HCT116 (cell line): ENCODE measurements at regions not wholly inside any gene's neighbourhood (a gene's known extent, or its start where the extent isn't known, plus 50 kb on each side); places are given as distances from the start of the nearest gene placed in this dataset.

ENCODE experiments used
- ATAC-seq: fragments of 200-7000 bp; cut with Tn5 transposase; 2 replicates; pipeline ENCODE4 v1.9.1; 2020; ENCODE audit warnings: mild to moderate bottlenecking, moderate library complexity
- BruUV-seq: library from RNA; stranded (reverse); fragments of 400-500 nt; replicated peaks from 2 replicates; lab custom pipeline; 2021; lab: Mats Ljungman, UMichigan
- CTCF ChIA-PET: fragments of 300-600 bp; sonication (Branson Sonifier 250); formaldehyde crosslinking; loops from one replicate; lab custom pipeline; 2021; ENCODE audit warnings: antibody characterized with exemption; lab: Charles Lee
- POLR2A ChIA-PET: fragments of 300-600, 350-600 bp; sonication (Branson Sonifier 250); formaldehyde crosslinking; loops from one replicate; lab custom pipeline; 2021; ENCODE audit warnings: antibody characterized with exemption; lab: Charles Lee
- RAD21 ChIA-PET, 2 experiments: fragments of 300-600 bp; sonication (Branson Sonifier 250); formaldehyde crosslinking; loops; one replicate each; lab custom pipeline; 2023; ENCODE audit warnings: low total read pairs in 2 of 2; ENCODE audit not compliant: uncharacterized antibody in 2 of 2, unreplicated experiment in 2 of 2, low non-redundant PET in 1 of 2; lab: Charles Lee
- DNase-seq: peaks from one replicate; pipeline ENCODE4 v3.0.0-alpha.2; 2010; ENCODE audit warnings: low read depth, low spot score
- H2AFZ ChIP-seq: fragments of 200-600 bp; shearing (Covaris generic), sonication (generic); 2 replicates; pipeline ENCODE4 v1.6.1; 2017; ENCODE audit warnings: low read depth, mixed run types, mixed read lengths, antibody characterized with exemption, low read length; ENCODE audit not compliant: poor library complexity, severe bottlenecking
- H3K27ac ChIP-seq: 2 replicates; pipeline ENCODE4 v1.5.1; 2012; ENCODE audit warnings: low read depth, low read length
- H3K27me3 ChIP-seq: fragments of 200-600 bp; sonication (generic); 2 replicates; pipeline ENCODE4 v1.6.1; 2016; ENCODE audit warnings: mixed run types, low read length, mixed read lengths; ENCODE audit not compliant: insufficient read depth
- H3K36me3 ChIP-seq, 2 experiments: fragments of 200-500 bp in 1 of 2; fragments of 200-600 bp in 1 of 2; sonication (Bioruptor generic) in 1 of 2; sonication (generic) in 1 of 2; 2 replicates each; pipeline versions ENCODE4 v1.5.1 to v1.6.1; 2014 to 2016; ENCODE audit warnings: low read length in 2 of 2, inconsistent platforms in 1 of 2, mixed read lengths in 1 of 2, mixed run types in 1 of 2; ENCODE audit not compliant: insufficient read depth in 2 of 2, control insufficient read depth in 1 of 2
- H3K4me1 ChIP-seq, 2 experiments: fragments of 200-600 bp in 1 of 2; sonication (generic) in 1 of 2; 2 replicates each; pipeline versions ENCODE4 v1.5.1 to v1.6.1; 2012 to 2017; ENCODE audit warnings: low read length in 2 of 2, inconsistent platforms in 1 of 2, mild to moderate bottlenecking in 1 of 2, mixed read lengths in 1 of 2, mixed run types in 1 of 2, moderate library complexity in 1 of 2; ENCODE audit not compliant: insufficient read depth in 2 of 2, control insufficient read depth in 1 of 2
- H3K4me2 ChIP-seq: fragments of 200-600 bp; sonication (generic); 2 replicates; pipeline ENCODE4 v1.6.1; 2017; ENCODE audit warnings: mixed run types, low read length, mixed read lengths
- H3K4me3 ChIP-seq, 2 experiments: fragments of 200-600 bp in 1 of 2; sonication (generic) in 1 of 2; replicated peaks in 1 of 2; 2 replicates each; pipeline ENCODE4 v1.5.1; 2011 to 2016; ENCODE audit warnings: low read length in 2 of 2, control low read depth in 1 of 2, low read depth in 1 of 2, mild to moderate bottlenecking in 1 of 2, mixed read lengths in 1 of 2, mixed run types in 1 of 2
- H3K79me2 ChIP-seq: fragments of 200-600 bp; sonication (generic); 2 replicates; pipeline ENCODE4 v1.6.1; 2017; ENCODE audit warnings: mild to moderate bottlenecking, mixed run types, low read length, moderate library complexity, mixed read lengths; ENCODE audit not compliant: insufficient read depth
- H3K9ac ChIP-seq: fragments of 200-600 bp; sonication (generic); 2 replicates; pipeline ENCODE4 v1.6.1; 2016; ENCODE audit warnings: low read length, mixed read lengths
- H3K9me2 ChIP-seq: fragments of 200-600 bp; sonication (generic), shearing (Covaris generic); 2 replicates; pipeline ENCODE4 v1.6.1; 2017; ENCODE audit warnings: mixed run types, mild to moderate bottlenecking, moderate library complexity; ENCODE audit not compliant: insufficient read depth
- H3K9me3 ChIP-seq, 2 experiments: fragments of 200-500 bp in 1 of 2; fragments of 200-600 bp in 1 of 2; sonication (Bioruptor generic) in 1 of 2; sonication (generic) in 1 of 2; 2 replicates each; pipeline ENCODE4 v1.6.1; 2014 to 2017; ENCODE audit warnings: low read length in 2 of 2, mixed read lengths in 2 of 2, inconsistent platforms in 1 of 2, low read depth in 1 of 2, mild to moderate bottlenecking in 1 of 2, mixed run types in 1 of 2, moderate library complexity in 1 of 2; ENCODE audit not compliant: control insufficient read depth in 1 of 2, insufficient read depth in 1 of 2
- H4K20me1 ChIP-seq: fragments of 200-600 bp; sonication (generic), shearing (Covaris generic); 2 replicates; pipeline ENCODE4 v1.6.1; 2017; ENCODE audit warnings: mixed run types, mild to moderate bottlenecking, moderate library complexity; ENCODE audit not compliant: insufficient read depth
- CBX3 ChIP-seq: IDR thresholded peaks from 2 replicates; pipeline ENCODE4 v1.6.1; 2012; ENCODE audit warnings: low read depth
- CEBPB ChIP-seq: IDR thresholded peaks from 2 replicates; pipeline ENCODE4 v1.6.1; 2012; ENCODE audit warnings: low read depth
- EGR1 ChIP-seq: IDR thresholded peaks from 2 replicates; pipeline ENCODE4 v1.6.1; 2012; ENCODE audit warnings: low read depth
- ELF1 ChIP-seq: IDR thresholded peaks from 2 replicates; pipeline ENCODE4 v1.6.1; 2012; ENCODE audit warnings: low read depth, borderline replicate concordance
- EZH2 ChIP-seq: fragments of 200-600 bp; sonication (generic); IDR thresholded peaks from 2 replicates; pipeline ENCODE4 v1.6.1; 2017; ENCODE audit warnings: antibody characterized with exemption, mixed run types
- FOSL1 ChIP-seq: IDR thresholded peaks from 2 replicates; pipeline ENCODE4 v1.6.1; 2012; ENCODE audit warnings: low read depth
- JUND ChIP-seq: IDR thresholded peaks from 2 replicates; pipeline ENCODE4 v1.6.1; 2012
- POLR2AphosphoS5 ChIP-seq: IDR thresholded peaks from 2 replicates; pipeline ENCODE4 v1.6.1; 2011; ENCODE audit warnings: mild to moderate bottlenecking, low read depth, low read length, moderate library complexity
- RAD21 ChIP-seq: IDR thresholded peaks from 2 replicates; pipeline ENCODE4 v1.6.1; 2012; ENCODE audit warnings: low read depth, mild to moderate bottlenecking
- SIN3A ChIP-seq: IDR thresholded peaks from 2 replicates; pipeline ENCODE4 v1.6.1; 2012; ENCODE audit warnings: low read depth
- SP1 ChIP-seq: IDR thresholded peaks from 2 replicates; pipeline ENCODE4 v1.6.1; 2012; ENCODE audit warnings: low read depth
- SRF ChIP-seq: IDR thresholded peaks from 2 replicates; pipeline ENCODE4 v1.6.1; 2012; ENCODE audit warnings: low read depth
- YY1 ChIP-seq: IDR thresholded peaks from 2 replicates; pipeline ENCODE4 v1.6.1; 2011; ENCODE audit warnings: low read length, low read depth, moderate library complexity, mild to moderate bottlenecking; ENCODE audit not compliant: insufficient replicate concordance; ENCODE audit errors: extremely low read depth
- ZFX ChIP-seq: fragments of 450-650 bp; IDR thresholded peaks from 2 replicates; pipeline ENCODE4 v1.6.1; 2017
- intact Hi-C: fragments of 100-400 bp; cut with micrococcal nuclease; formaldehyde crosslinking; loops from 2 replicates; pipeline ENCODE4 v1.10.0; 2022
- TF ChIP-seq, protein P1 (sequence below), 3 experiments: fragments of 200-600 bp in 1 of 3; sonication (generic) in 1 of 3; IDR thresholded peaks in 2 of 3; conservative IDR thresholded peaks in 1 of 3; 2 replicates each; pipeline ENCODE4 v1.5.1; 2012 to 2017; ENCODE audit warnings: low read depth in 2 of 3, low read length in 2 of 3, antibody characterized with exemption in 1 of 3, borderline replicate concordance in 1 of 3, control low read depth in 1 of 3, mild to moderate bottlenecking in 1 of 3, mixed read lengths in 1 of 3, mixed run types in 1 of 3, moderate library complexity in 1 of 3; ENCODE audit not compliant: insufficient read depth in 1 of 3
- TF ChIP-seq, protein P2 (sequence below): IDR thresholded peaks from 2 replicates; pipeline ENCODE4 v1.6.1; 2012
- TF ChIP-seq, protein P3 (sequence below): IDR thresholded peaks from 2 replicates; pipeline ENCODE4 v1.6.1; 2011; ENCODE audit warnings: mild to moderate bottlenecking, low read length, moderate library complexity; ENCODE audit not compliant: insufficient replicate concordance; ENCODE audit errors: extremely low read depth
- TF ChIP-seq, protein P4 (sequence below): IDR thresholded peaks from 2 replicates; pipeline ENCODE4 v1.6.1; 2012; ENCODE audit warnings: low read depth

DNA sequence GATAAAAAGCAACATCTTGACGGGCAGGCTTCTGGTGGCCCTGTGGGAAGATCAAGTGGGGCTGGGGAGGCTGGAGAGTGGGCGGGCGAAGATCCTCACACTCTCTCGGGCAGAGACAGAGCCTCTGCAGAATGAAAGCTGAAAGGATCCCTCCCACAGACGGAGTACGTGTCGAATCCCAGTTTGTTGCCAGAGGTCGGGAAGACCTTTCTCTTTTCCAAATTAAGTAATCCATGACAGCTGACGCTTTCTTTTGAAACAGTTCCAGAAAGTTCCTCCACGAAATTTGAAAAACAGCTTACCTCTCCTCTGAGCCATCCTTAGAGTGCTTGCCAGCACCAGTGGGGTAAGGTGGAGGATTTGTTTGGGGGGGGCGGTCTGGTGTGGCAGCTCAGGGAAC lies 155.6 kb upstream of the SMLR1 start:
- H3K9me3 ChIP-seq, result no peaks in the 10 kb centered on the region
- no peaks in the 10 kb centered on the region for H3K36me3 ChIP-seq
- ATAC-seq (no peak), DNase-seq (no peak)
- intact Hi-C loops, result no loop called here
- H3K9me2 ChIP-seq, result no peaks in the 10 kb centered on the region
- no peak overlapping the region for H3K4me2 ChIP-seq
- no peak overlapping the region for H3K9ac ChIP-seq
- no TSS peak for BruUV-seq
- ChIA-PET CTCF (no interaction called here), POLR2A (no interaction called here), RAD21 (no interaction called here)
- H4K20me1 ChIP-seq, result no peaks in the 10 kb centered on the region
- no peak for TF ChIP-seq ELF1
- TF ChIP-seq FOSL1, result no peak
- TF ChIP-seq, protein P1, sequence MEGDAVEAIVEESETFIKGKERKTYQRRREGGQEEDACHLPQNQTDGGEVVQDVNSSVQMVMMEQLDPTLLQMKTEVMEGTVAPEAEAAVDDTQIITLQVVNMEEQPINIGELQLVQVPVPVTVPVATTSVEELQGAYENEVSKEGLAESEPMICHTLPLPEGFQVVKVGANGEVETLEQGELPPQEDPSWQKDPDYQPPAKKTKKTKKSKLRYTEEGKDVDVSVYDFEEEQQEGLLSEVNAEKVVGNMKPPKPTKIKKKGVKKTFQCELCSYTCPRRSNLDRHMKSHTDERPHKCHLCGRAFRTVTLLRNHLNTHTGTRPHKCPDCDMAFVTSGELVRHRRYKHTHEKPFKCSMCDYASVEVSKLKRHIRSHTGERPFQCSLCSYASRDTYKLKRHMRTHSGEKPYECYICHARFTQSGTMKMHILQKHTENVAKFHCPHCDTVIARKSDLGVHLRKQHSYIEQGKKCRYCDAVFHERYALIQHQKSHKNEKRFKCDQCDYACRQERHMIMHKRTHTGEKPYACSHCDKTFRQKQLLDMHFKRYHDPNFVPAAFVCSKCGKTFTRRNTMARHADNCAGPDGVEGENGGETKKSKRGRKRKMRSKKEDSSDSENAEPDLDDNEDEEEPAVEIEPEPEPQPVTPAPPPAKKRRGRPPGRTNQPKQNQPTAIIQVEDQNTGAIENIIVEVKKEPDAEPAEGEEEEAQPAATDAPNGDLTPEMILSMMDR (IDR thresholded peaks at IDR 0.05 in 2 of 3, conservative IDR thresholded peaks at IDR 0.05 in 1 of 3; ENCODE audit: borderline replicate concordance in 1 of 3, insufficient read depth in 1 of 3, low read depth in 2 of 3, low read length in 2 of 3), result no peak
- TF ChIP-seq, protein P2, sequence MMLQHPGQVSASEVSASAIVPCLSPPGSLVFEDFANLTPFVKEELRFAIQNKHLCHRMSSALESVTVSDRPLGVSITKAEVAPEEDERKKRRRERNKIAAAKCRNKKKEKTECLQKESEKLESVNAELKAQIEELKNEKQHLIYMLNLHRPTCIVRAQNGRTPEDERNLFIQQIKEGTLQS, result no peak
- TF ChIP-seq EZH2, result no peak
- TF ChIP-seq SP1, result no peak
- TF ChIP-seq, protein P3, sequence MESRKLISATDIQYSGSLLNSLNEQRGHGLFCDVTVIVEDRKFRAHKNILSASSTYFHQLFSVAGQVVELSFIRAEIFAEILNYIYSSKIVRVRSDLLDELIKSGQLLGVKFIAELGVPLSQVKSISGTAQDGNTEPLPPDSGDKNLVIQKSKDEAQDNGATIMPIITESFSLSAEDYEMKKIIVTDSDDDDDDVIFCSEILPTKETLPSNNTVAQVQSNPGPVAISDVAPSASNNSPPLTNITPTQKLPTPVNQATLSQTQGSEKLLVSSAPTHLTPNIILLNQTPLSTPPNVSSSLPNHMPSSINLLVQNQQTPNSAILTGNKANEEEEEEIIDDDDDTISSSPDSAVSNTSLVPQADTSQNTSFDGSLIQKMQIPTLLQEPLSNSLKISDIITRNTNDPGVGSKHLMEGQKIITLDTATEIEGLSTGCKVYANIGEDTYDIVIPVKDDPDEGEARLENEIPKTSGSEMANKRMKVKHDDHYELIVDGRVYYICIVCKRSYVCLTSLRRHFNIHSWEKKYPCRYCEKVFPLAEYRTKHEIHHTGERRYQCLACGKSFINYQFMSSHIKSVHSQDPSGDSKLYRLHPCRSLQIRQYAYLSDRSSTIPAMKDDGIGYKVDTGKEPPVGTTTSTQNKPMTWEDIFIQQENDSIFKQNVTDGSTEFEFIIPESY, result no peak
- TF ChIP-seq CEBPB, result no peak
- TF ChIP-seq YY1, result no peak
- no peak for TF ChIP-seq EGR1
- no peak for TF ChIP-seq SIN3A
- no peak for TF ChIP-seq SRF
- TF ChIP-seq, protein P4, sequence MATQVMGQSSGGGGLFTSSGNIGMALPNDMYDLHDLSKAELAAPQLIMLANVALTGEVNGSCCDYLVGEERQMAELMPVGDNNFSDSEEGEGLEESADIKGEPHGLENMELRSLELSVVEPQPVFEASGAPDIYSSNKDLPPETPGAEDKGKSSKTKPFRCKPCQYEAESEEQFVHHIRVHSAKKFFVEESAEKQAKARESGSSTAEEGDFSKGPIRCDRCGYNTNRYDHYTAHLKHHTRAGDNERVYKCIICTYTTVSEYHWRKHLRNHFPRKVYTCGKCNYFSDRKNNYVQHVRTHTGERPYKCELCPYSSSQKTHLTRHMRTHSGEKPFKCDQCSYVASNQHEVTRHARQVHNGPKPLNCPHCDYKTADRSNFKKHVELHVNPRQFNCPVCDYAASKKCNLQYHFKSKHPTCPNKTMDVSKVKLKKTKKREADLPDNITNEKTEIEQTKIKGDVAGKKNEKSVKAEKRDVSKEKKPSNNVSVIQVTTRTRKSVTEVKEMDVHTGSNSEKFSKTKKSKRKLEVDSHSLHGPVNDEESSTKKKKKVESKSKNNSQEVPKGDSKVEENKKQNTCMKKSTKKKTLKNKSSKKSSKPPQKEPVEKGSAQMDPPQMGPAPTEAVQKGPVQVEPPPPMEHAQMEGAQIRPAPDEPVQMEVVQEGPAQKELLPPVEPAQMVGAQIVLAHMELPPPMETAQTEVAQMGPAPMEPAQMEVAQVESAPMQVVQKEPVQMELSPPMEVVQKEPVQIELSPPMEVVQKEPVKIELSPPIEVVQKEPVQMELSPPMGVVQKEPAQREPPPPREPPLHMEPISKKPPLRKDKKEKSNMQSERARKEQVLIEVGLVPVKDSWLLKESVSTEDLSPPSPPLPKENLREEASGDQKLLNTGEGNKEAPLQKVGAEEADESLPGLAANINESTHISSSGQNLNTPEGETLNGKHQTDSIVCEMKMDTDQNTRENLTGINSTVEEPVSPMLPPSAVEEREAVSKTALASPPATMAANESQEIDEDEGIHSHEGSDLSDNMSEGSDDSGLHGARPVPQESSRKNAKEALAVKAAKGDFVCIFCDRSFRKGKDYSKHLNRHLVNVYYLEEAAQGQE, result no peak
- no peak for TF ChIP-seq ZFX
- no peak for TF ChIP-seq JUND
- no peak for TF ChIP-seq RAD21
- no peak for TF ChIP-seq CBX3
- no peak for TF ChIP-seq POLR2AphosphoS5
- H3K79me2 ChIP-seq, result no peaks in the 10 kb centered on the region
- H3K4me3 ChIP-seq, result no peak overlapping the region
- no peaks in the 10 kb centered on the region for H3K4me1 ChIP-seq
- H2AFZ ChIP-seq, result no peak overlapping the region
- H3K27ac ChIP-seq, result no peak overlapping the region
- H3K27me3 ChIP-seq, result no peaks in the 10 kb centered on the region
